Testis (tissue), 2 donors: ENCODE measurements at regions not wholly inside any gene's neighbourhood (a gene's known extent, or its start where the extent isn't known, plus 50 kb on each side); places are given as distances from the start of the nearest gene placed in this dataset.

Source experiments
- DNase-seq: peaks from one replicate; pipeline ENCODE4 v3.0.0-alpha.2; 2019
- H3K27ac ChIP-seq, 2 donors: fragments of 200-600 bp; sonication (generic); one replicate each; pipeline ENCODE4 v1.5.1; 2019
- H3K27me3 ChIP-seq: fragments of 200-600 bp; sonication (generic); one replicate; pipeline ENCODE4 v1.5.1; 2019
- H3K36me3 ChIP-seq: fragments of 200-600 bp; sonication (generic); one replicate; pipeline ENCODE4 v1.5.1; 2017; ENCODE audit warnings: low read depth; ENCODE audit errors: missing control alignments
- H3K4me1 ChIP-seq: fragments of 200-600 bp; sonication (generic); one replicate; pipeline ENCODE4 v1.5.1; 2019
- H3K4me3 ChIP-seq, 2 donors: fragments of 200-600 bp; sonication (generic); one replicate each; pipeline ENCODE4 v1.5.1; 2017 to 2019
- H3K9me3 ChIP-seq: fragments of 200-600 bp; sonication (generic); one replicate; pipeline ENCODE4 v1.5.1; 2017
- POLR2A ChIP-seq: fragments of 450-650 bp; IDR thresholded peaks from one replicate; pipeline ENCODE4 v1.6.1; 2017; ENCODE audit warnings: antibody characterized with exemption, mild to moderate bottlenecking, moderate library complexity
- WGBS, 2 donors: methylation state at CpG; one replicate each; pipeline ENCODE4 v1.1.5; 2018; 5-methylcytosine and 5-hydroxymethylcytosine counted together
- intact Hi-C: fragments of 100-400 bp; cut with DNase I; formaldehyde crosslinking; loops from one replicate; pipeline ENCODE4 v1.15.1; 2023; ENCODE audit warnings: low total_unique reads
- TF ChIP-seq, protein P1 (sequence below), 3 experiments: fragments of 450-650 bp in 2 of 3; fragments of 200-600 bp in 1 of 3; sonication (generic) in 1 of 3; IDR thresholded peaks; one replicate each; pipeline ENCODE4 v1.5.1; 2016 to 2019; ENCODE audit warnings: antibody characterized with exemption in 3 of 3, mild to moderate bottlenecking in 2 of 3, moderate library complexity in 1 of 3

DNA sequence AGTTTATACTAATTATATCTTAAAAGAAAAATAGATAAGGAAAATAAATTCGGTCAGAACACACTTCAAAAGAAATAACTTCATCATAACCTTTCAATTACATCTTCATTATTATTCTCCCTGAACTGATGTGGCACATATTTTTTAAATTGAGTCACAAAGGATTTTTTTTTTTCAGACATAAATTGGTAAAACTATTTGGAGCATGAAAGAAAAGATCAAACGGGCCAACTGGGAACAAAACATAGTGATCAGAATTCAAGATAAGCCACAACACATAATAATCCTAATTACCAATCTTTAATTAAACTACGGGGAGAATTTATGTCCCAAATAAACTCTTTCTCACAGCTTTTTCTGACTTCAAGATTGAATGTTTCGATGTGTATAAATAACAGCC, 258.2 kb upstream of the MAGI2 start:
- intact Hi-C loops: no loop called here
- WGBS, 2 donors: 75 to 77% methylated on average over 4 of the region's 4 CpGs

DNA sequence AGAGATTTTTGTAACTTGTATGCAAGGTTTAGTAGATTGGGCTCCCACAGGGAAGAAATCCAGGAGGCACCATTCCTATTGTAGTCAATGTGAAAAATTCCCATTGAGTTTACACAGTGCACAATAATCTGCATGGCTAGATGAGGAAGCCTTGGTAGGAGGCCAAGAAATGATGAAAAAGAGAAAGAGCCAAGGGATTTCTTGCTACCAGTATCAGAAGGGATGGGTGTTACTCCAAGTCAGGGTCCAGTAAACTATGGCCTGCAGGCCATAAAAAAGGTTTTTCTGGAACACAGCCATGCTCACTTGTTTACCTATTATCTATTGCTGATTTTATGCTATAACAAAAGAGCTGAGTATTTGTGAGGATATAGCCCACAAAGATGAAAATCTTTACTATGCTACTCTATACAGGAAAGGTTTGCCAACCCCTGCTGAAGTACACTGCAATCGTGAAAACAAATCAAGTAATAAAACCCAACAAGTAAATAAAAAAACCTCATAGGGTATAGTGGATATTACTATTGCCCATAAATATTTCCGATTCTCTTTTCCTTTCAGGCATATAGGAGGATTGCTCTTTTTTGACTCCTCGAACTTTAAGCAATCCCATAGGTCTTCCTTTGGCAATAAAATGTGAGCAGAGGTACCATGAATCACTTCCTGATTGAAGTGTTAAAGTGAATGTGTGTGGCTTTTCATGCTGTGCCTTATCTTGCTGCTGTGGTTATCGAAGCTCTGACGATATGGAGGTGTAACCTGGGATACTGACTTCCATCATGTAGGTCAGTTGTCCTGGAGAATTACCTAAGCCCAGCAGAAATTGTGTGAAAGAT, 256.3 kb upstream of the MAGI2 start:
- Histone ChIP-seq H3K9me3 (no peaks in the 10 kb centered on the region), H3K27me3 (no peaks in the 10 kb centered on the region), H3K4me1 (no peaks in the 10 kb centered on the region), H3K27ac (no peak overlapping the region), H3K4me3 (no peak overlapping the region), H3K36me3 (no peaks in the 10 kb centered on the region)
- TF ChIP-seq, protein P1, sequence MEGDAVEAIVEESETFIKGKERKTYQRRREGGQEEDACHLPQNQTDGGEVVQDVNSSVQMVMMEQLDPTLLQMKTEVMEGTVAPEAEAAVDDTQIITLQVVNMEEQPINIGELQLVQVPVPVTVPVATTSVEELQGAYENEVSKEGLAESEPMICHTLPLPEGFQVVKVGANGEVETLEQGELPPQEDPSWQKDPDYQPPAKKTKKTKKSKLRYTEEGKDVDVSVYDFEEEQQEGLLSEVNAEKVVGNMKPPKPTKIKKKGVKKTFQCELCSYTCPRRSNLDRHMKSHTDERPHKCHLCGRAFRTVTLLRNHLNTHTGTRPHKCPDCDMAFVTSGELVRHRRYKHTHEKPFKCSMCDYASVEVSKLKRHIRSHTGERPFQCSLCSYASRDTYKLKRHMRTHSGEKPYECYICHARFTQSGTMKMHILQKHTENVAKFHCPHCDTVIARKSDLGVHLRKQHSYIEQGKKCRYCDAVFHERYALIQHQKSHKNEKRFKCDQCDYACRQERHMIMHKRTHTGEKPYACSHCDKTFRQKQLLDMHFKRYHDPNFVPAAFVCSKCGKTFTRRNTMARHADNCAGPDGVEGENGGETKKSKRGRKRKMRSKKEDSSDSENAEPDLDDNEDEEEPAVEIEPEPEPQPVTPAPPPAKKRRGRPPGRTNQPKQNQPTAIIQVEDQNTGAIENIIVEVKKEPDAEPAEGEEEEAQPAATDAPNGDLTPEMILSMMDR (IDR thresholded peaks at IDR 0.05): no peak
- TF ChIP-seq POLR2A: no peak
- intact Hi-C loops: no loop called here
- no peak for DNase-seq
- WGBS, 2 donors: 64 to 67% methylated on average over 5 of the region's 5 CpGs

More for the DNA sequence above, 258.2 kb upstream of the MAGI2 start:
- Histone ChIP-seq H3K36me3 (no peaks in the 10 kb centered on the region), H3K27me3 (no peaks in the 10 kb centered on the region), H3K4me1 (no peaks in the 10 kb centered on the region), H3K4me3 (no peak overlapping the region), H3K9me3 (no peaks in the 10 kb centered on the region), H3K27ac (no peak overlapping the region)
- TF ChIP-seq, protein P1 (IDR thresholded peaks at IDR 0.05): no peak
- no peak for TF ChIP-seq POLR2A
- DNase-seq: no peak

DNA sequence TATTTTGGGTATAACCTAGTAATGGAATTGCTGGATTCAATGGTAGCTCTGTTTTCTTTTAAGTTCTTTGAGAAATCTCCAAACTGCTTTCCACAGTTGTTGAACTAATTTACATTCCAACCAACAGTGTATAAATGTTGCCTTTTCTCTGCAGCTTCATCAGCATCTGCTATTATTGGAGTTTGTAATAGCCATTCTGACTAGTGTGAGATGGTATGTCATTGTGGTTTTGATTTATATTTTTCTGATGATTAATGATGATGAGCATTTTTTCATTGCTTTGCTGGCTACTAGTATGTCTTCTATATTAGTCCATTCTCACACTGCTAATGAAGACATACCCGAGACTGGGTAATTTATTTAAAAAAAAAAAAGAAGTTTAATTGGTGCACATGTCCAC, 248.6 kb upstream of the MAGI2 start:
- no peak for DNase-seq
- 92% methylated on average over 1 of the region's 1 CpG for WGBS, 2 donors
- TF ChIP-seq POLR2A: no peak
- TF ChIP-seq, protein P1 (IDR thresholded peaks at IDR 0.05): no peak

DNA sequence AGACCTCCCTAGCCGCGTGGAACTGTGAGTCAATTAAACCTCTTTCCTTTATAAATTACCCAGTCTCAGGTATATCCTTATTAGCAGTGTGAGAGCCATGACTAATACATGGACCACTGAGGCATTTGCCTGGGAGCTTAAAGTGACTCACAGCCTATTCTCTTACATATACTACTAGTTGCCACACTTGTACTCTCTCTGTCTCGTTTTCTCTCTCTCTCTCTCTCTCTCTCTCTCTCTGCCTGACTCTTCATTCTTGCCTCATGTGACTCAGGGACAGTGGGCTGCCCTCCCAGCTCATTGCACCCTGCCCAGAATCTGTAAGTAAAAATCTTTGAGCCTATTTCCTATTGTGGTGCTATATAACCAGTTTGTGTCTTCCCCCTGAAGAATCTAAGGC, 238.5 kb upstream of the MAGI2 start:
- intact Hi-C loops: no loop called here
- DNase-seq: no peak
- no peaks in the 10 kb centered on the region for H3K36me3 ChIP-seq
- no peaks in the 10 kb centered on the region for H3K4me1 ChIP-seq
- TF ChIP-seq, protein P1 (IDR thresholded peaks at IDR 0.05): no peak
- no peak for TF ChIP-seq POLR2A
- no peak overlapping the region for H3K27ac ChIP-seq
- 73 to 87% methylated on average over 3 of the region's 3 CpGs for WGBS, 2 donors
- H3K9me3 ChIP-seq: no peaks in the 10 kb centered on the region
- H3K27me3 ChIP-seq: no peaks in the 10 kb centered on the region
- no peak overlapping the region for H3K4me3 ChIP-seq

More for the DNA sequence above, 248.6 kb upstream of the MAGI2 start:
- no peaks in the 10 kb centered on the region for H3K27me3 ChIP-seq
- H3K9me3 ChIP-seq: no peaks in the 10 kb centered on the region
- H3K4me1 ChIP-seq: no peaks in the 10 kb centered on the region
- intact Hi-C loops: no loop called here
- H3K27ac ChIP-seq: no peak overlapping the region
- H3K4me3 ChIP-seq: no peak overlapping the region
- H3K36me3 ChIP-seq: no peaks in the 10 kb centered on the region

DNA sequence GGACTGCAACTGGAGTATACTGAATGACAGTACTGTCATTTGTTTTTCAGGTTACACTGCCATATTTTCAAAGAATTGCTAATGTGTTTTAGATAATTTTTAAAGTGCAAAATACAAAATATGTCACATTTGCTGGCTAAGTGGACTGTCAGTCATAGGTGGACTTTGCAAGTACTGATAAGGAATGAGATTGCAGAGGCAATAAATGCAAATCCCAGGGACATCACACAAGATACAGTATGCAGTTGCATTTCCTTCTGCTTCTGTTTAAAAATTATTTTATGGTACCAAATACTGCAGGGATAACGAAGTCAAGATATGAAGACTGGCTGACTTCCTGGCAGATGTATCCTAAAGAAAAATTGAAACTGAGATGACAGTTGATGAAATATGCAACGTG, 237.6 kb upstream of the MAGI2 start:
- H3K4me3 ChIP-seq: no peak overlapping the region
- TF ChIP-seq, protein P1 (IDR thresholded peaks at IDR 0.05): no peak
- TF ChIP-seq POLR2A: no peak
- H3K27me3 ChIP-seq: no peaks in the 10 kb centered on the region
- H3K4me1 ChIP-seq: no peaks in the 10 kb centered on the region
- no peaks in the 10 kb centered on the region for H3K9me3 ChIP-seq
- WGBS, 2 donors: 61 to 69% methylated on average over 2 of the region's 2 CpGs
- intact Hi-C loops: no loop called here
- H3K36me3 ChIP-seq: no peaks in the 10 kb centered on the region
- H3K27ac ChIP-seq: no peak overlapping the region
- DNase-seq: no peak
